ENCODE measurements at regions not wholly inside any gene's neighbourhood (a gene's known extent, or its start where the extent isn't known, plus 50 kb on each side); places are given as distances from the start of the nearest gene placed in this dataset.
"Not testable (repeated sequence)": the region's sequence is repeated elsewhere in the genome, so short reads cannot be mapped to it uniquely, and the experiment has no call there.

DNA sequence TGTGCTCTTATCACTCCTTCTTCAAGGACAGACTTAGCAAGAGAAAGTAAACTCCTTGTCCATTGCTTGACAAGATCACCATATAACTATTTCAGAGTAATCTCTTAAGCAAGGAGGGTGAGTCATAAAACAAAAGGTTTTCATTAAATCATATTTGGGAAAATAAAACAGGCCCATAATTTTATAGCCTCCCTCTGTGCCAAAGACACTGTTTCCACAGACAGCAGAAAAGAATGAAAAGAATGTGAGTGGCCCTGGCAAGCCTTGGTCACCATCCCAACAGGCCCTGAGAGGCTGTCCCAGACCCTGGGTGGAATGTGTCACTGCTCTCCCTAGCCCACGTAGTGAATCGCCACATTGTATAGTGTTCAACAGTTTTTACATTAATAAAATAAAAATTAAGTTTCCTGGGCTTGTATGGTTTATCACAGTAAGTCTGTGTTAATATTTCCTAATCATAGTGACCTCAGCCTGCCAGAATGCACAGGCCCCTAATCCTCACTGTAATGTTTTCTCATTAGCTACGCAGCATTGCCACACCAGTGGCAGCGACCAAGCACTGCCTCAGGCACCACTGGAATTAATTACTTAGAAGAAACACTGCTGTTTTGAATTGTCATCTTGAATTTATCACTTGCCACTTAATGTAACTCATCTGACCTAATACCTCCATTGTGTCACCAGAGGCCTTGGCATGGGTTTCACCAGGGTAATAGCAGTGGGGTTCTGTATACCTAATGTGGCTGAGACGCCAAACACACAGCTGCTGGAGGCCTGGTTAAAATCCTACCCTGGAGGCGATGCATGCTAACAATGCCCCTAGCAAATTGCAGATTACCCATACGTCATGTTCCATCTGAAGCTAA, 401.9 kb downstream of the LNPK start:
- FAIRE-seq: no peak

DNA sequence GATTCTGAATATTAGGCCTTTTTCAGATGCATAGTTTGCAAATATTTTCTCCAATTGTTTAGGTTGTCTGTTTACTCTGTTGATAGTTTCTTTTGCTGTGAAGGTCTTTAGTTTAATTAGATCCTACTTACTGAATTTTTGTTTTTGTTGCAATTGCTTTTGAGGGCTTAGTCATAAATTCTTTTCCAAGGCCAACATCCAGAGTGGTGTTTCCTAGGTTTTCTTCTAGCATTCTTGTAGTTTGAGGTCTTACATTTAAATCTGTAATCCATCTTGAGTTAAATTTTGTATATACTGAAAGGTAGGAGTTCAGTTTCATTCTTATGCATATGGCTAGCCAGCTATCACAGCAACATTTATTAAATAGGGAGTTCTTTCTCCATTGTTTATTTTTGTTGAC, 404.8 kb downstream of the LNPK start:
- FAIRE-seq: no peak

DNA sequence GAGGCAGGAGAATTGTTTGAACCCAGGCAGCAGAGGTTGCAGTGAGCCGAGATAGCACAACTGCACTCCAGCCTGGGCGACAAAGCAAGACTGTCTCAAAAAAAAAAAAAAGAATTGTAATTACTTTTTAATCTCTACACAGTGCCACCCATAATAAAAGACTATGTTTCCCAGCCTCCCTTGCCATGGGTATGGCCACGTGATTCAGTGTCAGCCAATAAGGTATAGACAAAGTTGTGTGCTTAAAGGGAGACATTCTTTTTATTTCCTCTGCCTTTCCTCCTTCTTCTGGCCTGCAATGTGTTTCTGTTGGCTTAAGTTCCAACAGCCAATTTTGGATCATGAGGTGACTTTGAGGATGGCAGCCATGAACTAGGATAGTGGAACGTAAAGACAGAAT, 406.9 kb downstream of the LNPK start:
- no peak for FAIRE-seq

DNA sequence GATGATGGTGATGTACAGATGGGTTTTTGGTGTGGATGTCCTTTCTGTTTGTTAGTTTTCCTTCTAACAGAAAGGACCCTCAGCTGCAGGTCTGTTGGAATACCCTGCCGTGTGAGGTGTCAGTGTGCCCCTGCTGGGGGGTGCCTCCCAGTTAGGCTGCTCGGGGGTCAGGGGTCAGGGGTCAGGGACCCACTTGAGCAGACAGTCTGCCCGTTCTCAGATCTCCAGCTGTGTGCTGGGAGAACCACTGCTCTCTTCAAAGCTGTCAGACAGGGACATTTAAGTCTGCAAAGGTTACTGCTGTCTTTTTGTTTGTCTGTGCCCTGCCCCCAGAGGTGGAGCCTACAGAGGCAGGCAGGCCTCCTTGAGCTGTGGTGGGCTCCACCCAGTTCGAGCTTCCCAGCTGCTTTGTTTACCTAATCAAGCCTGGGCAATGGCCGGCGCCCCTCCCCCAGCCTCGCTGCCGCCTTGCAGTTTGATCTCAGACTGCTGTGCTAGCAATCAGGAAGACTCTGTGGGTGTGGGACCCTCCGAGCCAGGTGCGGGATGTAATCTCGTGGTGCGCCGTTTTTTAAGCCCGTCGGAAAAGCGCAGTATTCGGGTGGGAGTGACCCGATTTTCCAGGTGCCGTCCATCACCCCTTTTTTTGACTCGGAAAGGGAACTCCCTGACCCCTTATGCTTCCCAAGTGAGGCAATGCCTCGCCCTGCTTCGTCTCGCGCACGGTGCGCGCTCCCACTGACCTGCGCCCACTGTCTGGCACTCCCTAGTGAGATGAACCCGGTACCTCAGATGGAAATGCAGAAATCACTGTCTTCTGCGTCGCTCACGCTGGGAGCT, 408.2 kb downstream of the LNPK start:
- FAIRE-seq: not testable (repeated sequence)

DNA sequence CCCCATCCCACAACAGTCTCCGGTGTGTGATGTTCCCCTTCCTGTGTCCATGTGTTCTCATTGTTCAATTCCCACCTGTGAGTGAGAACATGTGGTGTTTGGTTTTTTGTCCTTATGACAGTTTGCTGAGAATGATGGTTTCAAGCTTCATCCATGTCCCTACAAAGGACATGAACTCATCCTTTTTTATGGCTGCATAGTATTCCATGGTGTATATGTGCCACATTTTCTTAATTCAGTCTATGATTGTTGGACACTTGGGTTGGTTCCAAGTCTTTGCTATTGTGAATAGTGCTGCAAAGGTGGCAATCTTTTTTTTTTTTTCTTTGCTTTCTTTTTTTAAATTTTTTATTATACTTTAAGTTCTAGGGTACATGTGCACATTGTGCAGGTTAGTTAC, 406.7 kb upstream of the ATP5MC3 start:
- not testable (repeated sequence) for FAIRE-seq

DNA sequence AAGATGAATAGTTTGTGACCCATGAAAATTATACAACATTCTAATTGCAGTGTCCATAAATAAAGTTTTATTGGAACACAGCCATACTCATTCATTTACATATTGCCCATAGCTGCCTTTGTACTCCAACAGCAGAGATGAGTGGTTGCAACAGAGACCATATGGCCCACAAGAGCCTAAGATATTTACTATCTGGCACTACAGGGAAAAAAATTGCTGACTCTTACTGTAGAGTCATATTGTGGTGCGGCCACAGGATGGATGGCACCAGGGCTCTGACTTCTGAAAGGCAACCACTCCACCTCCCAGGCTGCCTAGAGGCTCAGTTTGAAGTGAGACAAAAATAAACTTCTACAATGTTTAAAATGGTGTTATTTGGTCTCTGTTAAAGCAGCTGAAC, 404.0 kb upstream of the ATP5MC3 start:
- FAIRE-seq: no peak

DNA sequence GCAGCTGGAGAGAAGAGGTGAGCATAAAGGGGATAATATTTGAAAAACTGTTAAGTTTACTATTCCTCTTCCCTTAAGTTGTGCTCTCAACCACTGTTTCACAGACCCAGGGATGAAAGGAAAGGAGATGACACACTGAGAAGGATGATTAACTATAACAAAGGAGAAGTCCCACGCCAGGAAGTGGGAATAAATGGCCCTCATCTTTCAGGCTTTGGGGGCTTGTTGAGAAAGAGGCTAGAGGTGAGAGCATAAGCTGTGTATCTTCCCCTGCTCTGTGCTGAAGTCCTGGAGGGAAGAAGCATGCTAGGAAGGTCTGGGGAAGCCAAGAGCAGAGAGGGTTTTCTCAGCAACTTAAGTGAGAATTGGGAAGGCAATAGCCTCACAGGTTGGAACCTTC, 399.1 kb upstream of the ATP5MC3 start:
- no peak for FAIRE-seq

DNA sequence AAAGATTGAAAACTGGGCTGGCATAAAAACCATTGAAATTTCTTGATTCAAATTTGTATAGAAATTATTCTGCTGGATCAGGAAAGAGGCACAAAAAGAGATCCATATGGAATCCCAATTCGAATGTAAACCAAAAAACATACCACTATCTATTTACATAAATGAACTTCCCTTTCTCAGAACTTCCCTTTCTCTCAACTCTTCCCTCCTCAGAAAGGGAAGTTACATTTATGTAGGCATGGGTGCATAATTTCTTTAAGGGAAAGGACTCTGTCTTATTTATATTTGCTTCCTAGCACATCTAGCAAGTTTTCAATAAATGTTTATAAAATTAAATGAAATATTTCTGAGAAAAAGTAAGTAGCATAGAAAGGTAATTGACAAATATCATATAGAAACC, 398.1 kb upstream of the ATP5MC3 start:
- no peak for FAIRE-seq

DNA sequence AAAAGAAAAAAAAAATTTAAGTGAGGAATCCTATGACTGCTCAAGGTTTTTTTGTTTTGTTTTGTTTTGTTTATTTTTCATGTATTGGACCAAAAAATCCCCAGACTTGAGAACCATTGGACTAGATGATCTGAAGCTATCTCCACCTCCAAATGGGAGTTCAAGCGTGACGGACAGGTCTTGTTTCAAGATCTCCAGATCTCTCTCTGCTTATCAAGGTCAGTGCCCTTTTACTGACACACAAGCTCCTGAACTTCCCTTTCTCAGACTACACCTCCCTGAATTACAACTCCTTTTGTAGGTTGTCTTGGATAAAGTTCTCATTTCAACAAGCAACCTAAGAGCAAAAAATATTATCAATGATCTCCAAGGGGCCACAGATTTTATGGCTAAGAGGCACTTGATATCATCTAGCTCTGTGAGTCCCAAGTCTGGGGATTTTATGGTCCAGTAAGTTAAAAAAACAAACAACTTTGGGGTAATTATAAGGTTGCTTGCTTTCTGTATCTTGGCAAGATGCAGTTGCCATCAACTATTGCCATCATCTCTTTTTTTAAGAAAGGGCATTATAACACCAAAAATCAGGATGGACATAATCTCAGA, 396.0 kb upstream of the ATP5MC3 start:
- FAIRE-seq: no peak

DNA sequence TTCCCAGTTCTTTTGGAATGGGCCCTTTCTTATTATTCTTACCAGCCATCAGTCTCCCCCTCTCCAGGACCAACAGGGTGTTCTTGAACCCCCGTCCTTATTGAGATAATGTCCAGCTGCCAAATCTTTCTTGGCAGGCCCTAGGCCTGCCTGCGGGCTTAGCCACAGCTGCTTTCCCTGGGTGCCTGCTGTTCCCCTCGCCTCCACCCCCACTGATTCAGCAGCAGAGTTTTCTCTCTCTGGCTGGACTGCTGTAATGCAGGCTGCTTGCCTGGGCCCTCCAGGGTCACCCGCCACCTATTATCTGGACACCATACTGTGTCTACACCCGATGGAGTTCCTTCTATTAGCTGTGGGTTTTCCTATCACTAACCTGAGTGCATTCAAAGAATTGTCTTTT, 395.4 kb upstream of the ATP5MC3 start:
- no peak for FAIRE-seq

DNA sequence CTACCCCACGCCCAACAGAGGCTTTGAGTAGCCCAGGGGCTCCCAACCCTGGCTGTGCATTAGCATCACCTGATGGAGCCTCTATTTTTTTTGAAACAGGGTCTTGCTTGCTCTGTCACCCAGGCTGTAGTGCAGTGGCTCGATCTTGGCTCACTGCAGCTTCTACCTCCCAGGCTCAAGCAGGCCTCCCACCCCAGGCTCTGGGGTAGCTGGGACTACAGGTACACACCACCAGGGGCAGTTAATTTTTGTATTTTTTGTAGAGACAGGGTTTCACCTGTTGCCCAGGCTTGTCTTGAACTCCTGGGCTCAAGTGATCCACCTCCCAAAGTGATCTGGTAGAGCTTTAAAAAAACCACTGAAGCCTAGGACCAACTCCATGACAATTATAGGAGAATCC, 394.8 kb upstream of the ATP5MC3 start:
- FAIRE-seq: no peak

DNA sequence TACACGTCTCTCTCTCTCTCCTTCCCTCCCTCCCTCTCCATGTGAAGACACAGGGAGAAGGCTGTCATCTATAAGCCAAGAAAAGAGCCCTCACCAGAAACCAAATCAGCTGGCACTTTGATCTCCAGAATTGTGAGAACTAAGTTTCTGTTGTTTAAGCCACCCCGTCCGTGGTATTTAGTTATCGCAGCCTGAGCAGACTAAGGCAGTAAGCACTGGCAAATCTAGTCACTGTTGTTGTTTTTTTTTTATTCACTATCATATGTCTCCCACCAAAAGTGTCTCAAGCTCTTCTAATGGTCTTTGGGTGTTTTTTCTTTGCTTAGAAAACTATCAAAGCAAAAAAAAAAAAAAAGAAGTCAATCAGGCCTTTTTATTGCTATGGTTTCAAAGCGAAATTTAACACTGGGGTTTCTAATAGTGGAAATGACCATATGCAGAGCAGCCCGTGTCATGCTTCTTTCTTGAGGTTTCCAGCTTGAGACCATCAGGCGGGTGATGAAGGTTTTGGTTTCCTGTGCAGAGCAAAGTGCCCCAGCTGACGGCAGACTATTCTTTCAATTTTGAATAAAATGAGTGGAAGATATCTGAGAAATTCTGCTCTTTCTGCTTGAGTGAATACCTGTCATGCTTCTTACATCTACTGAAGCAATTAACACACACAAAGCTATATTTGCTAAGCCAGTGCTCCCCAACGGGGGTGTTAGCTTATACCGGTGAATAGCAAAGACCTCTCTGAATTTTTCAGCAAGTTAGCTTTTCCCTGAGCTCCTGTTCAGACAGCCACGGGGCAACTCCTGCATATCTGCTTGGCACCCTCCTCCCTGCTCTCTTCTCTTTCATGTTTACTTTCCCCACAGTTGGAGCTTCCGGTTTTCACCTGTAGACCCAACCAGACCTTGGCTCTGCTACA, 394.1 kb upstream of the ATP5MC3 start:
- FAIRE-seq: no peak

DNA sequence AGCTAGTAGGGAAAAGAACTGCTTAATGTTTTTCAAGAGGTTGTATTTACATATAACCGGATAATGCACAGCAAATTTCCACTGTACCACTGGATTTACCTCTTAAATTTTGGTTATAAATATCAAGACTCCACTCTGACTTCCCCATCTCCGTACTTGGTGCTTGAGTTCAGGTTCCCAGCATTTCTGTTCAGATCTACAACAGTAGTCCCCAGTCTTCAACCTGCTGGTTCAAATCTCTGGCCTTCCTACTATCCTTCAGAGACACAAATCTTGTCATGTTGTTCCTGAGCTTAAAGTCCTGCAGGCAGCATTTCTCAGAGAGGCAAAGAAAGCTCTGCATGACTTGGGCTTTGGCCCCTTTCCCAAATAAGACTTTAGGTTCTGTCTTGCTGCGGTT, 392.6 kb upstream of the ATP5MC3 start:
- FAIRE-seq: no peak

DNA sequence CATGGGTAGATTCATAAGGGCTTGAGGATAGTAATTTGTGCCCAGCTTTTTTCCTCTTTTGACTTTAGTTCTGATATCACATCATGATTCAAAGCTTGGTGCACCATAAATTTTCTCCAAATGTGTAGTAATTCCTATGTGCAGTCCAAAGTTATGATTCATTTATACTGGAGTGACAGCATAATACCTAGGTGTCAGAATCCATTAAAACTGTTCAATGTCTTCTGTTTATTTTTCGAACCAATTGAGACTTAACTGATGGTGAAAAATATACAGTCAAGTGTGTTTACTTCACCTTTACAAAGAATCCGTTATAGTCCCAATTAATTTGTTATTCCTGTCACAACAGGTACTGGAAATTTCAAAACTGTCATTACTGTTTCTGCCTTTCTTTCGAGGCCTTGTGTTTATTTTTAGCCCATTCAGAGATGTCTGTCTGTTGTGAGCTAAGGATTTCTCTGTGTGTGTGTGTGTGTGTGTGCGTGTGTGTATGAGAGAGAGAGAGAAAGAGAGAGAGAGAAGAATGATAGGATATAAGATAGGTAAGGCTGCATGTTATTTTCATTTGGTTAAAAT, 389.7 kb upstream of the ATP5MC3 start:
- FAIRE-seq: no peak

DNA sequence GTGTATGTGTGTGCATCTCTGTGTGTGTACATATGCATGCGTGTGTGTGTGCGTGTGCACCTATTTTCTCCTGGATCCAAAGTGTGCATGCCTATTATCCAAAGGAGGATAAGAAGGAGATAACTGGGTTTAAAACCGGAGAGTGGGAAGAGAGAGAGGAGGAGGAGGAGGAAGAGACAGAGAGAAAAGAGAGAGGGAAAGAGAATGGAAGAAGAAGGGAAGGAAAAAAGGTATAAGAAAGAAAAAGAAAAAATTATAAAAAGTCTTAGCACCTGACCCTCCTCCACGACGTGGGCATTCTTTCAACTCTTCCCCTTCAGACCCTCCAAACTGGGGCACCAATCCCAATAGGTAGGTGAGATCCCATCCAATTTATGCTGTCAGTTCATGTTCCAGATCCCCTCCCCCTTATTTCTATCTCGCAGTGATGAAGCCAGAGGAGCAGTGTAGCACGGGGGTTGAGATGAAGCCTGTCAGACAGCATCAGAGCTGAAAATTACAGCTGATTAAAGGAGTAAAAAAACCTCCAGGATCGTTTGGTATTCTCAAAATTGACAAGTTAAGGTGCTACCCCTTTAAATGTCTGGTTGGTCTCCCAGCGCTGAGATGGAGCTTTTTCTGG, 386.7 kb upstream of the ATP5MC3 start:
- no peak for FAIRE-seq

DNA sequence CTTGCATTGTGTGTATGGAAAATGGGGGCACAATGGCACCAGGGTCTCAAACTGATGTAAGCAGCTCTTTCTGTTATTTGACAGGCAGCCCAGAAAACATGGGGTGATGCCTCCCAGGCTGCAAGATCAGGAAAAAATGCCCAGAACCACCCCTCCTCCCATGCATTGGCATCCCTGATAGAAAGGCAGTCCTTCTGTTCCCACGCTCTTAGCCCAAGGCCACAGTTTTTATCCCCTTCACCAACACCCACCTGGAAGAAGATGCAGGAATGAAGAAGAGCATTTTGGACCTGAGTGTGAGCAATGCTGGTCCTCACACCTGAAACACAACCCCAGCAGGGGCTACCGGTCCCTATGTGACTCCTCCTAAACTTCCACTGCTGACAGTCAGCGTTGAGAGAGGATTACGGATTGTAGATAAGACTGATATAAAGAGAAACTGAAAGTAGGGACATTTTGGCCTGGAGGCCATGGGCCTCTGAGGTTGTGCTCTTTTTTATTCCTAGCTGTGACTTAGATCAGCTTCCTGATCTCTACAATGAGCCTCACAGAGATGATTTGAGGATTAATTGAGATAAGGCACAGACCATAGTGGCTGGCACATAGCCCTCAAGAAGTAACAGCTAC, 386.0 kb upstream of the ATP5MC3 start:
- FAIRE-seq: no peak

DNA sequence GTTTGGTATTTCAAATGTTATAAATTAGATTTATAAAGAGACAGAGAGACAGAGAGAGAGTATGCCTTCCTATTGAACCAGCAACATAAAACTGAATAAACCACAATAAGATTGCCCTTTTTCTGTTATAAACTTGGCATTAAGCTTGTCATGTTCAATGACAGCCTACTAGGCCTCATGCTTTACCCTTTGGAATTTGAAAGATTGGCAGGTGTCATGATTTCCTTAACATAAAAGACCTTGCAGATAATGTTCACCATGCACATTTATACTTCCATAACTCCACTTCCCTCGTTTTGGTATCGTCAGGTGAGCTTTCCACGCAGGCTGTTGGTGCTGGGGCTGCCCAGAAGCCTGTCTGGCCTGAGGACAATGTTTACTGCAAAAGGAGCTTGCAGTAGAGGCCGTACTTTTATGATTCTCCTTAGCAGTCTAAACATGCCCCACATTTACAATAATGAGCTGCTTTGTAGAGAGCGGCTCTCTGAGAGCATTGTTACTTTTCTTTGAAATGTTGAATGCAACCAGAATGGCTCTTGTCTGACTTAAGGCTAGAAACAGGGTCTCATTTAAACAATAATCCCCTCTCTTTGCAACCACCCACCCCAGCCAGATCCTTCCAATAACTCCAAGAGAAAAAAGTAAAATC, 379.1 kb upstream of the ATP5MC3 start:
- FAIRE-seq: no peak

DNA sequence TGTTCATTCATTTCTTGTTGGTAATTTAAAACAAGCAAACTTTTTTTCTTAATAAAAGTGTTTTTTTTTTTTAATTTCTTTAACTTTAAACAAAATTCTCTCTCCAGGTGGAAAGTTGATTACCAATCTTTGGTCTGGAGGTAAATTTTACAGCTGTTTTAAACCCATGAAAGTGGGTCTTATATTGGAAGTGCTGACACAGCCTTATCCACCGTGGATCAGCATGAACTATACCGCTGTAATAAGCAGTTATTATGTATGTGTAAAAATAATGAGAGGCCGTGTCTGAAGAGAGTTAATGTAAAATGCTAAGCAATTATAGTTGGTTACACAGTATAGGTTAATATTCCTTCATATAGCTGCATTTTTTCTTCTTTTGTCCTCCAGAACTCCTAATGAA, 378.1 kb upstream of the ATP5MC3 start:
- no peak for FAIRE-seq

DNA sequence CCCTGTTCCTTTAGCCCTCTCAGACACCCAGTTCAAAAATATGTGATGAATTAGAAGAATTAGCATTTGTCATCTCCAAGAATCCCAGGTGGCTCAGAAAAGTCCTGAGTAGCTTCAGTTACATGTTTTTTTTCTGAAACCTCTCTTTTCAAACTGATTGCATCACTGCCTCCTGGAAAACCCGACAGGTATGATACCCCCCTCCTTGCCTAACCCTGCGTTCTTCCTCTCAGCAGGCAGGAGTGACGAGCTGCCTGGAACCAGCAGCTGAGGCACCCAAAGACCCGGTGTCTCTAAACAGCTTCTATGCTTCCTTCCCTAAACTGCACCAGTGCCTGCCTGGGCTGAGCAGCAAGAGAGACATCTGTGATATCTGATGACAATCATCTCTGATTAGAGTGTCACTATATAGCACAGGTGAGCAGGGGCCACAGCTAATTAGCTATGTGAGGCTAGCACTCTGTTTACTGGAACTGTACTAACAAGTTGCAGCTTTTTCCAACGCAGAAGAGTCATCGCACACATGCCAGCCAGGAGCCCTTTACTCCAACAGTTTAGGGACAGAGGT, 376.4 kb upstream of the ATP5MC3 start:
- no peak for FAIRE-seq

DNA sequence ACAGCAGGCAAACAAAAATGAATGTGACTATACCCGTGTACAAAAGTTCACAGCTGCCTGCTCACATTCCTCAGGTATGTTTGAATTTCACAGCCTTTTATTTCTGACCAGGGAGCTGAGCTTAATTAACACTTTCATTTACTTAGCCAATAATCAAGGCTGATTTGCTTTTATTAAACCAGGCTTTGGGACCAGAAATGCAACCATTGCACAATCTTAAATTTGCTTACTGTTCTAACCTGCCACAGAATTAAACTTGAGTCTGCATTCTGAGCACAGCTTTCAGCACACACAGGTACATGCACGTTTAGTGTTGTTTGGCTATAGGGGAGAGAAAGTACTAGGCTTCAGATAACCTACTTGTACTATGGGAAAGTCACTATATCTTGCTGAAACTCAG, 372.4 kb upstream of the ATP5MC3 start:
- no peak for FAIRE-seq
